T-helper 17 cell (primary cell): ENCODE measurements at regions not wholly inside any gene's neighbourhood (a gene's known extent, or its start where the extent isn't known, plus 50 kb on each side); places are given as distances from the start of the nearest gene placed in this dataset.

Experiments
- ATAC-seq: fragments of 150-1000 bp; cut with Tn5 transposase; 2 replicates; pipeline ENCODE4 v1.10.0; 2021; ENCODE audit warnings: mild to moderate bottlenecking, moderate library complexity
- DNase-seq, 3 donors: peaks; one replicate each; pipeline versions ENCODE4 v3.0.0 to v3.0.0-alpha.2; 2020 to 2021
- H3K9me3 ChIP-seq: one replicate; pipeline ENCODE4 v1.7.0; 2013; ENCODE audit warnings: low read length, mild to moderate bottlenecking; ENCODE audit not compliant: control insufficient read depth, poor library complexity, severe bottlenecking
- H3K27ac Mint-ChIP-seq: one replicate; pipeline ENCODE4 v1.8.0; 2022; ENCODE audit warnings: mild to moderate bottlenecking, moderate library complexity, mixed read lengths
- H3K27me3 Mint-ChIP-seq: one replicate; pipeline ENCODE4 v1.8.0; 2022; ENCODE audit warnings: mixed read lengths
- H3K36me3 Mint-ChIP-seq: one replicate; pipeline ENCODE4 v1.8.0; 2022; ENCODE audit warnings: low read depth, mixed read lengths
- H3K4me1 Mint-ChIP-seq: one replicate; pipeline ENCODE4 v1.8.0; 2022; ENCODE audit warnings: mild to moderate bottlenecking, mixed read lengths
- H3K4me3 Mint-ChIP-seq: one replicate; pipeline ENCODE4 v1.8.0; 2022; ENCODE audit warnings: mild to moderate bottlenecking, moderate library complexity, mixed read lengths

- Mint-ChIP-seq H3K4me1 (no peaks in the 10 kb centered on the region), H3K36me3 (no peaks in the 10 kb centered on the region), H3K4me3 (no peak overlapping the region), H3K27ac (no peak overlapping the region), H3K27me3 (no peaks in the 10 kb centered on the region)
- ATAC-seq (no peak), DNase-seq (no peak)
- no peaks in the 10 kb centered on the region for H3K9me3 ChIP-seq
These were observed 431.1 kb downstream of the EFNB2 start for GRCh38 chr13:106104281-106104901.

- DNase-seq (no peak), ATAC-seq (no peak)
- H3K9me3 ChIP-seq = no peaks in the 10 kb centered on the region
- Mint-ChIP-seq H3K27me3 (no peaks in the 10 kb centered on the region), H3K27ac (no peak overlapping the region), H3K36me3 (no peaks in the 10 kb centered on the region), H3K4me3 (no peak overlapping the region), H3K4me1 (no peaks in the 10 kb centered on the region)
These were observed 431.7 kb downstream of the EFNB2 start for GRCh38 chr13:106103779-106104178.

- H3K4me1 Mint-ChIP-seq = no peaks in the 10 kb centered on the region
- H3K27ac Mint-ChIP-seq = no peak overlapping the region
- no peaks in the 10 kb centered on the region for H3K36me3 Mint-ChIP-seq
- H3K27me3 Mint-ChIP-seq = peaks cover 4% of the 10 kb centered on the region
- H3K9me3 ChIP-seq = no peaks in the 10 kb centered on the region
- ATAC-seq (no peak), DNase-seq (no peak)
- no peak overlapping the region for H3K4me3 Mint-ChIP-seq
These were observed 432.7 kb downstream of the EFNB2 start for GRCh38 chr13:106102786-106103185.

- no peaks in the 10 kb centered on the region for H3K36me3 Mint-ChIP-seq
- no peaks in the 10 kb centered on the region for H3K9me3 ChIP-seq
- H3K27ac Mint-ChIP-seq = no peak overlapping the region
- H3K4me1 Mint-ChIP-seq = no peaks in the 10 kb centered on the region
- DNase-seq = no peak
- peaks cover 5% of the 10 kb centered on the region for H3K27me3 Mint-ChIP-seq
- H3K4me3 Mint-ChIP-seq = no peak overlapping the region
- ATAC-seq = no peak
These were observed 434.3 kb downstream of the EFNB2 start for GRCh38 chr13:106101201-106101600.

GRCh38 chr13:106100171-106100919 lies 435.1 kb downstream of the EFNB2 start:
- no peaks in the 10 kb centered on the region for H3K4me1 Mint-ChIP-seq
- DNase-seq = no peak
- H3K27me3 Mint-ChIP-seq = peaks cover 5% of the 10 kb centered on the region
- H3K9me3 ChIP-seq = no peaks in the 10 kb centered on the region
- ATAC-seq = no peak
- no peaks in the 10 kb centered on the region for H3K36me3 Mint-ChIP-seq
- no peak overlapping the region for H3K4me3 Mint-ChIP-seq
- H3K27ac Mint-ChIP-seq = no peak overlapping the region

GRCh38 chr13:106099765-106100164 lies 435.7 kb downstream of the EFNB2 start:
- Mint-ChIP-seq H3K27me3 (peaks cover 5% of the 10 kb centered on the region), H3K4me1 (no peaks in the 10 kb centered on the region), H3K36me3 (no peaks in the 10 kb centered on the region), H3K27ac (no peak overlapping the region), H3K4me3 (no peak overlapping the region)
- DNase-seq (no peak), ATAC-seq (no peak)
- no peaks in the 10 kb centered on the region for H3K9me3 ChIP-seq

GRCh38 chr13:106098778-106099177 lies 436.7 kb downstream of the EFNB2 start:
- Mint-ChIP-seq H3K36me3 (no peaks in the 10 kb centered on the region), H3K27ac (no peak overlapping the region), H3K4me3 (no peak overlapping the region), H3K4me1 (no peaks in the 10 kb centered on the region), H3K27me3 (peaks cover 5% of the 10 kb centered on the region)
- DNase-seq (no peak), ATAC-seq (no peak)
- H3K9me3 ChIP-seq = no peaks in the 10 kb centered on the region

GRCh38 chr13:106096661-106097092 lies 438.8 kb downstream of the EFNB2 start:
- no peak for ATAC-seq
- Mint-ChIP-seq H3K27ac (no peak overlapping the region), H3K4me1 (no peaks in the 10 kb centered on the region), H3K4me3 (no peak overlapping the region), H3K36me3 (no peaks in the 10 kb centered on the region), H3K27me3 (peaks cover 5% of the 10 kb centered on the region)
- H3K9me3 ChIP-seq = no peaks in the 10 kb centered on the region
- DNase-seq = no peak

- H3K4me3 Mint-ChIP-seq = no peak overlapping the region
- no peak for DNase-seq
- peaks cover 5% of the 10 kb centered on the region for H3K27me3 Mint-ChIP-seq
- no peak for ATAC-seq
- H3K4me1 Mint-ChIP-seq = no peaks in the 10 kb centered on the region
- H3K9me3 ChIP-seq = no peaks in the 10 kb centered on the region
- no peaks in the 10 kb centered on the region for H3K36me3 Mint-ChIP-seq
- H3K27ac Mint-ChIP-seq = no peak overlapping the region
These were observed 439.5 kb downstream of the EFNB2 start for GRCh38 chr13:106095919-106096318.

- Mint-ChIP-seq H3K27ac (no peak overlapping the region), H3K4me1 (no peaks in the 10 kb centered on the region), H3K36me3 (no peaks in the 10 kb centered on the region), H3K4me3 (no peak overlapping the region), H3K27me3 (peaks cover 5% of the 10 kb centered on the region)
- no peak for DNase-seq
- no peaks in the 10 kb centered on the region for H3K9me3 ChIP-seq
- no peak for ATAC-seq
These were observed 440.1 kb downstream of the EFNB2 start for GRCh38 chr13:106095406-106095805.

GRCh38 chr13:106090001-106090400 lies 445.5 kb downstream of the EFNB2 start:
- H3K4me1 Mint-ChIP-seq = no peaks in the 10 kb centered on the region
- DNase-seq = no peak
- no peaks in the 10 kb centered on the region for H3K27me3 Mint-ChIP-seq
- no peak for ATAC-seq
- no peak overlapping the region for H3K4me3 Mint-ChIP-seq
- H3K36me3 Mint-ChIP-seq = no peaks in the 10 kb centered on the region
- H3K27ac Mint-ChIP-seq = no peak overlapping the region
- H3K9me3 ChIP-seq = no peaks in the 10 kb centered on the region

GRCh38 chr13:106089261-106089980 lies 446.0 kb downstream of the EFNB2 start:
- Mint-ChIP-seq H3K4me3 (no peak overlapping the region), H3K27ac (no peak overlapping the region), H3K36me3 (no peaks in the 10 kb centered on the region), H3K27me3 (no peaks in the 10 kb centered on the region), H3K4me1 (no peaks in the 10 kb centered on the region)
- ATAC-seq = no peak
- DNase-seq = no peak
- H3K9me3 ChIP-seq = no peaks in the 10 kb centered on the region

GRCh38 chr13:106088085-106088484 lies 447.4 kb downstream of the EFNB2 start:
- H3K36me3 Mint-ChIP-seq = no peaks in the 10 kb centered on the region
- H3K27me3 Mint-ChIP-seq = no peaks in the 10 kb centered on the region
- no peaks in the 10 kb centered on the region for H3K9me3 ChIP-seq
- no peak overlapping the region for H3K4me3 Mint-ChIP-seq
- no peak for DNase-seq
- no peak overlapping the region for H3K27ac Mint-ChIP-seq
- no peaks in the 10 kb centered on the region for H3K4me1 Mint-ChIP-seq
- no peak for ATAC-seq
